Left colon (tissue), 2 donors: ENCODE measurements at regions not wholly inside any gene's neighbourhood (a gene's known extent, or its start where the extent isn't known, plus 50 kb on each side); places are given as distances from the start of the nearest gene placed in this dataset.

ENCODE experiments used
- ATAC-seq: fragments of 200-7000 bp; cut with Tn5 transposase; one replicate; pipeline ENCODE4 v1.9.1; 2020; ENCODE audit warnings: mild to moderate bottlenecking, moderate library complexity
- DNase-seq, 2 donors: peaks; one replicate each; pipeline ENCODE4 v3.0.0-alpha.2; 2020
- intact Hi-C, 2 donors: fragments of 100-400 bp; cut with DNase I in 1 of 2; cut with micrococcal nuclease in 1 of 2; formaldehyde crosslinking; loops; one replicate each; pipeline versions ENCODE4 v1.11.2 to v1.14.0; 2022; cut with DNase I, micrococcal nuclease
- donor health status: DM: no; HTN: no; CAD: no.
- donor health status: DM: yes; HTN: yes; CAD: no.

DNA sequence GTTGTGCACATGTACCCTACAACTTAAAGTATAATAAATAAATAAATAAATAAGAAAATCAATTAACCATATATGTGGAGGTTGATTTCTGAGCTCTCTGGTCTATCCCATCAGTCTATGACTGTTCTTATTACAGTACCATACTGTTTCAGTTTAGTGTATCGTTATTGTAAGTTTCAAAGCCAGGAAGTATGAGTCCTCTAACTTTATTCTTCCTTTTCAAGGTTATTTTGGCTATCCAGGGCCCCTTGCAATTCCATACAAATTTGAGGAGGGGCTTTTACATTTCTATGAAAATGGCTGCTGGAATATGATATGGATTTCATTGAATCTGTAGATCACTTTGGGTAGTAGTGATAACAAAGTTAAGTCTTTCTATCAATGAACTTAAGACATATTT is 96.9 kb upstream of the BCL9 start:
- intact Hi-C loops, result no loop called here
- ATAC-seq (no peak), DNase-seq (no peak)

DNA sequence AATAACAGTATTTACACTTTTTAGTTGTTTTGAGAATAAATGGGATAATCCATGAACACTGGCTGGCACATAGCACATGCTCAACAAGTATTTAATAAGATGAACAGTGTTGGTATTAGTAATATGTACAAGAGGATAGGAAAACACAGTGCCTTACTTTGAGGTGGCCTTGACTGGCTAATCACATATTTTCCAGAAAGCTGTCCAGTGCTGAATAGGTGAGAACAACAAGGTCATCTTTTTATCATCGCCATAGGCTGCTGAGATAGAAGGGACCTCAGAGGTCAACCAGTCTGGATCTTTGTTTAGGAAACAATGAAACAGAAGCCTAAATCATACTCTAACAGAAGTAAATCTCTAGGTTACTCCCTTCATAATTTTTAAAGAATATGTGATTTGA is 89.7 kb upstream of the BCL9 start:
- ATAC-seq, result no peak
- DNase-seq, result no peak
- intact Hi-C loops, result no loop called here

DNA sequence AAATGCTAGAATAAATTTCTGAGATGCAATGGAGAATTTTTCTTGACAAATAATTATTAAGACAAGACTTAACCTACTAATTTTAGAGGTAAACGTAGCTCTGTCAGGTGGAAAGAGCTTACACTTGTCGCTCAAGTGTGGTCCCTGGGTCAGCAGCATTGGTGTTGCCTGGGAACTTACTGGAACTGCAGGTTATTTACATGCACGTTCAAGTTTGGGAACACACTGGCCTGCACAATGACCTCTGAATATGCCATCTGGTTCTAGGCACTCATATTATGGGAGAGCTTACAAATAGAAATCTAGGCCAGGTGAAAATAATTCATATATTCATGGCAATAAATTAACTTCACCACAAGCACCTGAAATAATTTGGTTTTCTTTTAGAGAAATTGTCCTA is 88.5 kb upstream of the BCL9 start:
- ATAC-seq (no peak), DNase-seq (no peak)
- intact Hi-C loops, result no loop called here

DNA sequence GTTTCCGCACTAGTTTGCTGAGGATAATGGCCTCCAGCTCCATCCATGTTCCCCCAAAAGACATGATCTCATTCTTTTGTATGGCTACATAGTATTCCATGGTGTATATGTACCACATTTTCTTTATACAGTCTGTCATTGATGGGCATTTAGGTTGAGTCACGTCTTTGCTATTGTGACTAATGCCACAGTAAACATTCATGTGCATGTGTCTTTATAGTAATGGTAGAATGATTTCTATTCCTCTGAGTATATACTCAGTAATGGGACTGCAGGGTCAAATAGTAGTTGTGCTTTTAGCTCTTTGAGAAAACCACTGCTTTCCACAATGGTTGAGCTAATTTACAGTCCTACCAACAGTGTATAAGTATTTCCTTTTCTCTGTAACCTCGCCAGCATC is 78.3 kb upstream of the BCL9 start:
- no peak for DNase-seq
- intact Hi-C loops, result no loop called here
- no peak for ATAC-seq

DNA sequence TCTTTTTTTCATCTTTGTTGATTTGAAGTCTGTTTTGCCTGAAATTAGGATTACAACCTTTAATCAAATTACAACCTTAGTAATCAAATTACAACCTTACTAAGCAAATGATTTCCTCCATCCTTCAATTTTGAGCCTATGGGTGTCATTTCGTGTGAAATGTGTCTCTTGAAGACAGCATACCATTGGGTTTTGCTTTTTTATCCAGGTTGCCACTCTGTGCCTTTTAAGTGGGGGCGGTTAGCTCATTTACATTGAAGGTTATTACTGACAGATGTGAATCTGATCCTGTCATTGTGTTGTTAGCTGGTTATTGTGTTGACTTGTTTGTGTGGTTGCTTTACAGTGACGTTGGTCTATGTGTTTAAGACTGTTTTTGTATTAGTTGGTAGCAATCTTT is 74.8 kb upstream of the BCL9 start:
- intact Hi-C loops, result no loop called here
- ATAC-seq (no peak), DNase-seq (no peak)

DNA sequence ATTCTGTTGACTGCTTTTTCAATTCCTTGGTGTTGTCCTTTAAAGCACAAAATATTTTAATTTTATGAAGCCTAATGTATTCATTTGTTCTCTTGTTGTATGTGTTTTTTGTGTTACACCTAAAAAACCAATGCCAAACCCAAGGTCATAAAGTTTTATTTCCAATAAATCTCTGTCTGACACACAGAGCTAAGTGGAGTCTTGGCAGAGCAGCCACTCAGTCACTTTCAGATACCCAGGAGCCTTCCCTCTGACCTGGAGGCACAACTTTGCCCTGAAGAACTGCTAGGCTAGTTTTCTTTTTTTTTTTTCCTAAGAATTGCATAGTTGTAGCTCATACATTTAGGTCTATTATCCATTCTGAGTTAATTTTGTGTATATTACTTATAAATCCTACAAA is 71.2 kb upstream of the BCL9 start:
- intact Hi-C loops, result no loop called here
- DNase-seq, result no peak
- peak; percentile 83 for ATAC-seq

DNA sequence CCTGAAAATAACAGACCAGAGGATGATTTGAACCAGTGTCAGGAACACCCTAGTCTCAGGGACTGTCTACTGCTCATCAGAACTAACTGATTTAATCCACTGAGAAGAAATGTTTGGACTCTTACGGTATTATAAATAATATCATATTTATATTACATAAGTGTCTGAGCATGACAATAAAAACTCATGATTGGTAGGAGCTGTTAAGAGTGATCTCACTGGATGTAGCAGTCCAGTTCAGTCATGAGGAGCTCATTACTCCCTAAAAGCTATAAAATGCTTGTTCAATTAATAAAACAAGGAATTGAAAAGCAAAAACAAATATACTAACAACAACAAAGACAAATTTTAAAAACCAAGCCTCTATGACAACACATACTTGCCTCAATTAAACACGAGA is 68.8 kb upstream of the BCL9 start:
- ATAC-seq (no peak), DNase-seq (no peak)
- intact Hi-C loops, result no loop called here

DNA sequence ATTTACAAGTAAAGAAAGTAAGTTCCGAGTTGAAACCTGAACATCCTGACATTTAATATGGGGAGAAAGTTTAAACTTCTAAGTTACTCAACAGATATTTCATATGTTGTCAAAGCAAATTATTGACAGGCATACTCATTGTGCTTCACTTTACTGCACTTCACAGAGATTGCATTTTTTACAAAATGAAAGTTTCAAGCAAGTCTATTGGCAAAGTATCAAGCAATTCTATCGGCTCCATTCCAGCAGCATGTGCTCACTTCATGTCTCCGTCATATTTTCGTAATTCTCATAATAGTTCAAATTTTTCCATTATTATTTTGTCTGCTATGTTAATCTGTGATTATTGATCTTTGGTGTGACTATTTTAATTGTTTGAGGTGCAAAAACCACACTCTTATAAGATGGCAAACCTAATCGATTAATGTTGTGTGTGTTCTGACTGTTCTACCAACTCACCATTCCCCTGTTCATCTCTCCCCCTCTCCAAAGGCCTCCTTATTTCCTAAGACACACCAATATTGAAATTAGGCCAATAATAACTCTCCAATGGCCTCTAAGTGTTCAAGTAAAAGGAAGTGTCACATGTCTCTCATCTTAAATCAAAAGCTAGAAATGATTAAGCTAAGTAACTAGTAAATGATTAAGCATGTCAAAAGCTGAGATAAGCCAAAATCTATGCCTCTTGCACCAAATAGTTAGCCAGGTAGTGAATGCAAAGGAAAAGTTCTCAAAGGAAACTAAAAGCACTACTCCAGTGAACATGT is 68.2 kb upstream of the BCL9 start:
- intact Hi-C loops, result no loop called here
- no peak for DNase-seq
- ATAC-seq, result no peak

DNA sequence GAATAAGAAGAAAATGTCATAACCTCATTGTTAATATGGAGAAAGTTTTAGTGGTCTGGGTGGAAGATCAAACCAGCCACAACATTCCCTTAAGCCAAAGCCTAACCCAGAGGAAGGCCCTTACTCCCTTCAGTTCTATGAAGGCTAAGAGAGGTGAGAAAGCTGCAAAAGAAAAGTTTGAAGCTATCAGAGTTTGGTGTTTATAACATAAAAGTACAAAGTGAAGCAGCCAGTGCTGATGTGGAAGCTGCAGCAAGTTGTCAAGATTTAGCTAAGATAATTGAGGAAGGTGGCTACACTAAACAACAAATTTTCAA is 67.6 kb upstream of the BCL9 start:
- intact Hi-C loops, result no loop called here
- ATAC-seq (no peak), DNase-seq (no peak)

DNA sequence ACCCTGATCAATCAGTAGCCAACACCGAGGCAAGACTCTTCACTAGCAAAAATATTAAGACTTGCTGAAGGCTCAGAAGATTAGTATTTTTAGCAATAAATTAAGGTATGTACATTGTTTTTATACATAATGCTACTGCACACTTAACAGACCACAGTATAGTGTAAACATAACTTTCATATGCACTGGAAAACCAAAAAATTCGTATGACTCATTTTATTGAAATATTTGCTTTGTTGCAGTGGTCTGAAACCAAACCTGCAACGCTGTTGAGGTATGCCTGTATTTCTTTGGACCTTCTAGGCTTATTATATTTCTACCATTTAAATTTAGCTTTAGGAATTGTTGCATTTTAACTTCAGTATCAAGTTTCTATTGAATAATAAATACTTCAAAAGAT is 65.8 kb upstream of the BCL9 start:
- DNase-seq (no peak), ATAC-seq (no peak)
- intact Hi-C loops, result no loop called here

DNA sequence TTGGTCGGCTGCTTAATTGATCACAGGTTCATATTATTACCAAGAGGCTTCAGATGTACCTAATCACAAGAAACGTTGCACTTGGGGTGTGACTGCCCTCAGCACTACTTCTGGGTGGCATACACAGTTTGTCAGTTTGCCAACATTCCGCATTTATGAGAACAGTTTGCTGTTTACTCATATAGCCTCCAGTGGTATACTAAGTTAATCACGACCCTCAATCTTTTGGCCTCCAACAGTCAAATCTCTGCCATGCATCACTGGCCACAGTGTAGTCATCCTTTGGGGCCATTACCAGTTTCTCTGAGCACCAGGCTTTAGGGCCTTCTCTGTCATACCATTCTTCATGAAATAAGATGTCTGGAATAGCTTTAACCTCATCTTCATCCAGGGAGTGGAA is 62.8 kb upstream of the BCL9 start:
- intact Hi-C loops, result no loop called here
- ATAC-seq, result no peak
- DNase-seq, result no peak

DNA sequence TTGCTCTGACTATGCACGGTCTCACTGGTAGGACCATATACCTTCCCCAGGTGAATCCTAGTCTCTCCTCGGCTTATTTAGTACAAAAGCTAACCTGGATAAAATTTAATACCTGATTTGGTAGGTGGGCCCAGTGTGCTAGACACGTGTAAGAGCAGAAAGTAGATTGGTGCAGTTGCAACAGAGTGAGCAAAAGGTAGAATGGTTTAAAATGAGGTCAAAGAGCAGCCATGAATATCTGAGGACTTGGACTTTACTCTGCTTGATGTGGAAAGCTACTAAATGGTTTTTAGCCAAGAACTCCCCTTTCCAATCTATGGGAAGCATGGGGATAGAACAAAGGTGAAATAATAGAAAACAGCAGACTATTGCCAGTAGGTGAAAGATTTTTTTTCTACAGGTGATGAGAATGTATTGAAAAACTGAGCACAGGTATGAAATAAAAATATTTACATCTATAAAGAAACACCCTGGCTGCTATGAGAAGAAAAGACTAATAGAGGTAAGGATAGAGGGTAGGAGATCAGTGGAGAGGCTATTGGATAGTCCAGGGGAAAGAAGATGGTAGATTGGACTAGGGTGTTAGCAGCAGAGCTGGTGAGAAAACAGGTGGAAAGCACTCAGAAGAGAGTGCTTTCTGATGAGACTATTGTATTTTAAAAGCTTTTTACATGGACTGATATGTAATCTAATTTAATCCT is 61.3 kb upstream of the BCL9 start:
- no peak for DNase-seq
- ATAC-seq, result peak; percentile 58
- intact Hi-C loops, result no loop called here

DNA sequence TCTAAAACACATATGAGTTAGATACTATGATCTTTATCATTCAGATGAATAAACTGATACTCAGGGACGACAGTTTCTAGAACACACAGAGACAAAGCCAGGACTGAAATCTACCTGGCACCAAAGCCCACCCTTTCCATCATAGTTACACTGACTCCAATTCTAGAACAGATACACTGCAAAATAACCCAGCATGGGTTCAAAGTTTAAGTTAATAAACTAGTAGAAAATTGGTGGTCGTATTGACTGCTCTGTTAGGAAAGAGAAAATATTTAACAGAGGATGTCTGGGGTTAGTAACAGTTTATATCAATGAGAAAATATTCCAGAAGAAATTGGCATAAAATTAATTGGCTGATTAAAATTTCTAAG is 60.8 kb upstream of the BCL9 start:
- no peak for ATAC-seq
- intact Hi-C loops, result no loop called here
- no peak for DNase-seq

DNA sequence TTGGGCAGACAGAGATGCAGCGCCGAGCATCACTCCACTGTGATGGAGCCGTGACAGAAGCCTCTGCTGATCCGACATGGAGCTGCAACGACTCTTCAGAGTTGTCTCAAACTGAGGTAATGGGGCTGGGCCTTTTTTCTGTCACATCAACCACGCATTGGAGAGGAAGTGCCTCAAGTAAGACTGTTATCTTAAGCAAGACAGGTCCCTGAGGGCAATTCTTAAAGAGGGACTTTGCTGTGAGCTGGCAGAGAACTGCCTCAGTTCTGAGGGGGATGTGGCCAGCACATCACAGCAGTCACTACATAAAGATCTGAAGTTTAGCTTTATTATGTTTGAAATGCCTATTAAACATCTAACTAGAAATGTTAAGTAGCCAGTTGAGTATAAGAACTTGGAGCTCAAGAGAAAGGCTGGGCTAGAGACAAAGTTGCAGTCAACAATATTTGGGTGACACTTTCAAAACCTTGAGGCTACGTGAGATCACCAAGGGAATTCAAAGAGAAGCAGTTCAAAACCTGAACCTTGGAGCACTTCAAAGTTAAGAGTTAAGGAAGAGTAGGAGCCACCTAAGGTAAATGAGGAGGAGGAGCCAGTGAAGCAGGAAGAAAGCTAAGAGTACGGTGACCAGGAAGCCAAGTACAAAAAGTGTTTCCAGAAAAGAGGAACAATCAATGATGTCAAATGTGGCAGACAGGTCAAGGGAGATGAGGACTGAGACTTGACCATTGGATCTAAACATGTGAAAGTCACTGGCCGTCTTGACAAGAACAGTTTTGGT is 54.2 kb upstream of the BCL9 start:
- ATAC-seq (peak; percentile 87), DNase-seq (no peak)

DNA sequence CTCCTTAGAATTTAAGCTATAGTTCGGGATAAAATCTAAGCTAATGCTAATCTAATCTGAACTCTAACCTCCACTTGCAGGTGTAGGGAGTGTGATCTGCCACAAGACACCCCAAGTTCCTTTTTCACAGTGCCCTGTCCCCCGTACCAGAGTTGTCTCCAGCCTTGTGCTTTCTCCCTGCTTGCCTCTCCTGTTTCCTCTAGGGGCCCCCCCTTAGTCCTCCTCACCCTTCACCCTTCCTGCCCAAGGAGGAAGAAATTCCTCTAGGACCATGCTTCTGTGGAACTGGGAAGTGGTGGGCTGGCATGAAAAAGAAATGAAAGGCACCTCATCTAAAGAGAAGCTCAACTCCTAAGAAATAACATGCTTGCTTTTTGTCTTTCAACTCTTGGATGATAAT is 50.2 kb upstream of the BCL9 start:
- no peak for DNase-seq
- no peak for ATAC-seq
- intact Hi-C loops, result no loop called here

More for the DNA sequence above, 54.2 kb upstream of the BCL9 start:
- intact Hi-C loops, result no loop called here
